ENCODE measurements at regions not wholly inside any gene's neighbourhood (a gene's known extent, or its start where the extent isn't known, plus 50 kb on each side); places are given as distances from the start of the nearest gene placed in this dataset.

- no peak overlapping the region for H3K4me3 ChIP-seq (replicated peaks; ENCODE audit: low read depth, low read length)
- no peak for DNase-seq (ENCODE audit: extremely low read depth, low read depth)
- no peak for TF ChIP-seq CTCF (IDR thresholded peaks at IDR 0.05; ENCODE audit: low read depth, low read length, missing control alignments)
Observed at GRCh38 chr14:71423481-71423880, 508.7 kb upstream of the RGS6 start.

DNA sequence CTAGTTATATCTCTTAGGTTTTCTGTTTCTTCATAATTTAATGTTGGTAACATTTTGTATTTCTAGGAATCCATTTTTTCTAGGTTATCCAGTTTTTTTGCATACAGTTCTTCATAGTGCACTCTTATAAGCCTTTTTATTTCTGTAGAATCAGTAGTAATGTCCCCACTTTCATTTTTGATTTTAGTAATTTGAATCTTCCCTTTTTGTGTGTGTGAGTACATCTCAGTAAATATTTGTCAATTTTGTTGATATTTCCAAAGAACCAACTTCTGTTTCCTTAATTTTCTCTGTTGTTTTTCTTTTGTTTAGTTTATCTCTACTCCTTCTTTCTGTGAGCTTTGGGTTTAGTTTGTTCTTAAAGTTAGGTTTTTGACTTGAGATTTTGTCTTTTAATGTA, 507.3 kb upstream of the RGS6 start:
- DNase-seq (ENCODE audit: extremely low read depth, low read depth) = no peak
- no peak for TF ChIP-seq CTCF (IDR thresholded peaks at IDR 0.05; ENCODE audit: low read depth, low read length, missing control alignments)
- no peak overlapping the region for H3K4me3 ChIP-seq (replicated peaks; ENCODE audit: low read depth, low read length)

- no peak for TF ChIP-seq CTCF (IDR thresholded peaks at IDR 0.05; ENCODE audit: low read depth, low read length, missing control alignments)
- no peak overlapping the region for H3K4me3 ChIP-seq (replicated peaks; ENCODE audit: low read depth, low read length)
Observed at GRCh38 chr14:71426001-71426400, 506.2 kb upstream of the RGS6 start.

GRCh38 chr14:71429902-71430301, 502.3 kb upstream of the RGS6 start:
- DNase-seq (ENCODE audit: extremely low read depth, low read depth) = no peak
- TF ChIP-seq CTCF (IDR thresholded peaks at IDR 0.05; ENCODE audit: low read depth, low read length, missing control alignments) = no peak
- no peak overlapping the region for H3K4me3 ChIP-seq (replicated peaks; ENCODE audit: low read depth, low read length)

More at GRCh38 chr14:71426001-71426400, 506.2 kb upstream of the RGS6 start:
- DNase-seq (ENCODE audit: extremely low read depth, low read depth) = no peak

GRCh38 chr14:71430321-71430677, 501.9 kb upstream of the RGS6 start:
- no peak for TF ChIP-seq CTCF (IDR thresholded peaks at IDR 0.05; ENCODE audit: low read depth, low read length, missing control alignments)
- H3K4me3 ChIP-seq (replicated peaks; ENCODE audit: low read depth, low read length) = no peak overlapping the region
- no peak for DNase-seq (ENCODE audit: extremely low read depth, low read depth)

DNA sequence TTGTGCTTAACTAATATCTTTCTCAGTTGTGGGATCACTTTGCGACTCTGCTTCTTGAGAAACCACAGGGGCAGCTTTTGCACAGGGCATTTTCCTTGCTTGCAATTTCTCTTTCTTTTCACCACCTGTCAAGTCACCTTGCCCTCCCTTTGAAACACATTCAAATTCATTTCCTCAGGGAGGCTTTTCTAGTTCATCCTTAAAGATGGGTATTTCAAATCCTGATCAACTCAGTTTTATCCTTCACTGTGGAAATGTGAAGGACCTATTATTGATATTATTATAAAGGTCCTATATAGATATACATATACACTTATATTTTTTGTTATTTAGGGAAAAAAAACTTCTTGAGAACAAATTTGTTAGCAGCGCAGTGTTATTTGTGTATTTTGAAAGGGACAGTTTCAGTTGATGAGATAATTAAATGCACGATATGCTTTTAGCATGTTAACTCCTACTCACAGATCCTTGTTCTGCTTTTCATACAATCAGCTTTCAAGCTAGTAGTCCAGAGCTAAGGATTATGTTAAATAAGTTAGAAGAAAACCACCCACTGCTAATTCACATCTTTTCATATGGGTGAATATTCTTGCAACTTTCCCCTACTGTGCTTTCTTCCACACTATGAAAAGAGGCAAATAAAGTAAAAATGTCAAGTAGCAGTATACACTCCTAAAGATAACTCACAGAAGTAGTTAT, 501.4 kb upstream of the RGS6 start:
- no peak overlapping the region for H3K4me3 ChIP-seq (replicated peaks; ENCODE audit: low read depth, low read length)
- DNase-seq (ENCODE audit: extremely low read depth, low read depth) = no peak
- no peak for TF ChIP-seq CTCF (IDR thresholded peaks at IDR 0.05; ENCODE audit: low read depth, low read length, missing control alignments)

All from HFF-Myc (cell line).